K562 (cell line): ENCODE measurements at regions not wholly inside any gene's neighbourhood (a gene's known extent, or its start where the extent isn't known, plus 50 kb on each side); places are given as distances from the start of the nearest gene placed in this dataset.

Experiments used
- ATAC-seq: fragments of 200-7000 bp; cut with Tn5 transposase; 3 replicates; pipeline ENCODE4 v1.9.1; 2020; ENCODE audit warnings: moderate library complexity
- BruUV-seq: library from RNA; stranded (reverse); fragments of 400-500 nt; replicated peaks from 2 replicates; lab custom pipeline; 2021; lab: Mats Ljungman, UMichigan
- CTCF ChIA-PET: fragments of 300-600 bp; formaldehyde crosslinking; extraction: SDS; loops from one replicate; lab custom pipeline; 2021; ENCODE audit warnings: low intra/inter-chr PET ratio; lab: Yijun Ruan, JAX
- POLR2A ChIA-PET: fragments of 300-600, 350-650 bp; sonication (Branson Sonifier 250); formaldehyde crosslinking; extraction: SDS; loops from one replicate; lab custom pipeline; 2021; ENCODE audit warnings: antibody characterized with exemption, inconsistent platforms; lab: Yijun Ruan, JAX
- DNase-seq, 4 experiments: peaks; one replicate each; pipeline versions ENCODE4 v3.0.0 to v3.0.0-alpha.2; 2011 to 2018; ENCODE audit warnings: low spot score in 3 of 4, mixed read lengths in 3 of 4; ENCODE audit errors: extremely low read depth in 1 of 4
- FAIRE-seq: peaks from 2 replicates; lab custom pipeline; 2011; peaks lifted over from hg19 to GRCh38; lab: Jason Lieb, UNC
- H2AFZ ChIP-seq: 2 replicates; pipeline ENCODE4 v1.6.0; 2011; ENCODE audit warnings: low read depth, low read length, control low read depth, inconsistent platforms
- H3K27ac ChIP-seq: fragments of 200-600 bp; 3 replicates; pipeline ENCODE4 v1.8.0; 2011; ENCODE audit warnings: low read depth, mild to moderate bottlenecking, control low read depth, inconsistent platforms, low read length, moderate library complexity, mixed read lengths; ENCODE audit errors: extremely low read depth
- H3K27me3 ChIP-seq, 2 experiments: fragments of 300-600 bp in 1 of 2; 2 replicates in 1 of 2; 3 replicates in 1 of 2; pipeline versions ENCODE4 v1.6.0 to v1.8.0; 2011; ENCODE audit warnings: inconsistent platforms in 2 of 2, low read length in 2 of 2, mild to moderate bottlenecking in 1 of 2, mixed read lengths in 1 of 2, moderate library complexity in 1 of 2; ENCODE audit not compliant: control insufficient read depth in 2 of 2, insufficient read depth in 2 of 2
- H3K36me3 ChIP-seq: fragments of 300-600 bp; 3 replicates; pipeline ENCODE4 v1.8.0; 2011; ENCODE audit warnings: mild to moderate bottlenecking, low read length, inconsistent platforms; ENCODE audit not compliant: control insufficient read depth, insufficient read depth
- H3K4me1 ChIP-seq, 2 experiments: fragments of 200-600 bp in 1 of 2; replicated peaks in 1 of 2; 2 replicates in 1 of 2; 3 replicates in 1 of 2; pipeline versions ENCODE4 v1.5.1 to v1.8.0; 2011; ENCODE audit warnings: inconsistent platforms in 2 of 2, low read length in 2 of 2, mild to moderate bottlenecking in 1 of 2, mixed read lengths in 1 of 2, moderate library complexity in 1 of 2; ENCODE audit not compliant: control insufficient read depth in 2 of 2, insufficient read depth in 2 of 2
- H3K4me2 ChIP-seq: 2 replicates; pipeline ENCODE4 v1.6.1; 2011; ENCODE audit warnings: low read length, control low read depth, inconsistent platforms, mixed read lengths; ENCODE audit not compliant: insufficient read depth
- H3K4me3 ChIP-seq: fragments of 200-600 bp; sonication (generic), shearing (Covaris generic); 2 replicates; pipeline ENCODE4 v1.5.1; 2016; ENCODE audit warnings: control low read depth, inconsistent platforms
- H3K79me2 ChIP-seq: fragments of 200-600 bp; 3 replicates; pipeline ENCODE4 v1.8.0; 2011; ENCODE audit warnings: low read length, inconsistent platforms; ENCODE audit not compliant: control insufficient read depth, insufficient read depth
- H3K9ac ChIP-seq, 2 experiments: 2 replicates each; pipeline versions ENCODE4 v1.6.0 to v1.6.1; 2011; ENCODE audit warnings: low read depth in 2 of 2, low read length in 2 of 2, control low read depth in 1 of 2, inconsistent platforms in 1 of 2, mild to moderate bottlenecking in 1 of 2, mixed read lengths in 1 of 2; ENCODE audit not compliant: insufficient read depth in 1 of 2
- H3K9me1 ChIP-seq: one replicate; pipeline ENCODE4 v1.6.0; 2011; ENCODE audit warnings: inconsistent platforms, mild to moderate bottlenecking, low read length, moderate library complexity; ENCODE audit not compliant: control insufficient read depth, insufficient read depth
- H3K9me3 ChIP-seq: replicated peaks from 2 replicates; pipeline ENCODE4 v1.5.1; 2011; ENCODE audit warnings: low read depth, low read length, inconsistent platforms; ENCODE audit not compliant: control insufficient read depth, insufficient read depth
- H4K20me1 ChIP-seq: replicated peaks from 2 replicates; pipeline ENCODE4 v1.6.1; 2011; ENCODE audit warnings: low read length, inconsistent platforms, mixed read lengths; ENCODE audit not compliant: control insufficient read depth, insufficient read depth
- ARID3A ChIP-seq: IDR thresholded peaks from 2 replicates; pipeline ENCODE4 v1.6.1; 2012; ENCODE audit warnings: low read depth, low read length, improper control_type of control experiment, borderline replicate concordance
- CHD4 ChIP-seq: fragments of 200-600 bp; sonication (generic); IDR thresholded peaks from 3 replicates; pipeline ENCODE4 v1.6.1; 2012; ENCODE audit warnings: low read depth, mild to moderate bottlenecking, mixed read lengths, low read length, inconsistent platforms; ENCODE audit not compliant: insufficient read depth, insufficient replicate concordance, poor library complexity, severe bottlenecking
- HLTF ChIP-seq: fragments of 450-650 bp; IDR thresholded peaks from 2 replicates; pipeline ENCODE4 v1.6.1; 2016
- POLR2B ChIP-seq: fragments of 450-650 bp; IDR thresholded peaks from 2 replicates; pipeline ENCODE4 v1.6.1; 2018; ENCODE audit warnings: low read depth; ENCODE audit not compliant: partially characterized antibody
- RAD51 ChIP-seq: fragments of 450-650 bp; IDR thresholded peaks from 2 replicates; pipeline ENCODE4 v1.7.1; 2016; ENCODE audit warnings: low read depth, mild to moderate bottlenecking, borderline replicate concordance
- SETDB1 ChIP-seq: IDR thresholded peaks from one replicate; pipeline ENCODE4 v1.6.1; 2012; ENCODE audit warnings: low read length, control low read depth, inconsistent platforms
- TAF15 ChIP-seq: fragments of 200-400 bp; formaldehyde crosslinking; IDR thresholded peaks from 2 replicates; pipeline ENCODE4 v1.6.1; 2017; ENCODE audit warnings: mild to moderate bottlenecking, low read depth, low read length, moderate library complexity
- ZNF232 ChIP-seq: sonication (generic); formaldehyde crosslinking; IDR thresholded peaks from 2 replicates; pipeline ENCODE4 v1.8.0; 2022; ENCODE audit warnings: mild to moderate bottlenecking, missing genetic modification reagents
- ZNF780A ChIP-seq: fragments of 250-450 bp; sonication (Bioruptor Pico); IDR thresholded peaks from 2 replicates; pipeline ENCODE4 v1.5.0; 2021; ENCODE audit warnings: mild to moderate bottlenecking
- WGBS: fragments of 100-300 bp; shearing (Covaris generic); methylation state at CpG from one replicate; pipeline ENCODE4 v1.1.6; 2016; ENCODE audit warnings: low coverage, mixed read lengths; ENCODE audit not compliant: insufficient coverage; ENCODE audit errors: missing lambda C conversion rate; 5-methylcytosine and 5-hydroxymethylcytosine counted together
- in situ Hi-C: fragments of 300-500 bp; cut with MboI; formaldehyde crosslinking; loops from 4 replicates; pipeline ENCODE4 v1.15.0; 2018; ENCODE audit warnings: inconsistent platforms, mixed read lengths
- intact Hi-C: fragments of 100-400 bp; cut with micrococcal nuclease; formaldehyde crosslinking; loops from 2 replicates; pipeline ENCODE4 v1.14.2; 2022
- TF ChIP-seq, protein P1 (sequence below): fragments of 250-450 bp; sonication (Bioruptor Pico); IDR thresholded peaks from 2 replicates; pipeline ENCODE4 v1.5.0; 2021; ENCODE audit warnings: mild to moderate bottlenecking, moderate library complexity
- TF ChIP-seq, protein P2 (sequence below): sonication (generic); formaldehyde crosslinking; IDR thresholded peaks from 2 replicates; pipeline ENCODE4 v1.5.0; 2020; ENCODE audit warnings: missing genetic modification reagents

DNA sequence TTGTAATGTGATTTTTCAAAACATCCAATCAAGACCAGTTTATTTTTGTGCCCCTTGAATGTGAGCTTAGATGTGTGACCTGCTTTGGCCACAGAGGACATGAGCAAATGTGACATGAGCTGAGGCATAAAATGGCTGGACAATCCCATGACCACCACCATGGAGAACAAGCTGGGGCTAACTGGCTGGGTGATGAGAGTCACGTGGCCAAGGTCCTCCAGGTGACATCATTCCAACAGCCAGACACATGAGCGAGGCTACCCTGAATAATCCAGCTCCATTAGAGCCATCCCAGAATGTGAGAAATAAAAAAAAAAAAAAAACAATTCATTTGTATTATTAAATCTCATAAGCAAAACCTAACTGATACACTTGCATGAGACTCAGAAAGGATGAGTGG lies 90.4 kb upstream of the LDB2 start:
- BruUV-seq, result no TSS peak
- CTCF ChIA-PET, result no interaction called here

GRCh38 chr4:16977081-16977480 lies 78.6 kb upstream of the LDB2 start:
- Histone ChIP-seq H3K27ac (no peak overlapping the region), H3K9me3 (no peaks in the 10 kb centered on the region), H3K4me3 (no peak overlapping the region), H3K9me1 (no peaks in the 10 kb centered on the region), H3K9ac (no peak overlapping the region), H3K27me3 (peaks cover 0 to 3% of the 10 kb centered on the region in 2 experiments; a peak in 1 of 5 replicates), H4K20me1 (no peaks in the 10 kb centered on the region), H3K4me1 (no peaks in the 10 kb centered on the region), H3K79me2 (no peaks in the 10 kb centered on the region), H2AFZ (no peak overlapping the region), H3K36me3 (no peaks in the 10 kb centered on the region), H3K4me2 (no peak overlapping the region)
- intact Hi-C loops (no loop called here), in situ Hi-C loops (no loop called here)
- ChIA-PET CTCF (no interaction called here), POLR2A (interaction anchor here (0.7 kb wide), 1 partner anchor 80 kb away, joined by 3 read pairs; no protein-coding TSS in a partner anchor)
- no TSS peak for BruUV-seq
- DNase-seq (no peak), FAIRE-seq (no peak), ATAC-seq (no peak)
- TF ChIP-seq HLTF (no peak), SETDB1 (no peak), ZNF232 (CRISPR knock-in tag) (no peak), RAD51 (no peak), POLR2B (no peak), ARID3A (no peak), CHD4 (no peak), TAF15 (no peak)
- TF ChIP-seq, protein P1, sequence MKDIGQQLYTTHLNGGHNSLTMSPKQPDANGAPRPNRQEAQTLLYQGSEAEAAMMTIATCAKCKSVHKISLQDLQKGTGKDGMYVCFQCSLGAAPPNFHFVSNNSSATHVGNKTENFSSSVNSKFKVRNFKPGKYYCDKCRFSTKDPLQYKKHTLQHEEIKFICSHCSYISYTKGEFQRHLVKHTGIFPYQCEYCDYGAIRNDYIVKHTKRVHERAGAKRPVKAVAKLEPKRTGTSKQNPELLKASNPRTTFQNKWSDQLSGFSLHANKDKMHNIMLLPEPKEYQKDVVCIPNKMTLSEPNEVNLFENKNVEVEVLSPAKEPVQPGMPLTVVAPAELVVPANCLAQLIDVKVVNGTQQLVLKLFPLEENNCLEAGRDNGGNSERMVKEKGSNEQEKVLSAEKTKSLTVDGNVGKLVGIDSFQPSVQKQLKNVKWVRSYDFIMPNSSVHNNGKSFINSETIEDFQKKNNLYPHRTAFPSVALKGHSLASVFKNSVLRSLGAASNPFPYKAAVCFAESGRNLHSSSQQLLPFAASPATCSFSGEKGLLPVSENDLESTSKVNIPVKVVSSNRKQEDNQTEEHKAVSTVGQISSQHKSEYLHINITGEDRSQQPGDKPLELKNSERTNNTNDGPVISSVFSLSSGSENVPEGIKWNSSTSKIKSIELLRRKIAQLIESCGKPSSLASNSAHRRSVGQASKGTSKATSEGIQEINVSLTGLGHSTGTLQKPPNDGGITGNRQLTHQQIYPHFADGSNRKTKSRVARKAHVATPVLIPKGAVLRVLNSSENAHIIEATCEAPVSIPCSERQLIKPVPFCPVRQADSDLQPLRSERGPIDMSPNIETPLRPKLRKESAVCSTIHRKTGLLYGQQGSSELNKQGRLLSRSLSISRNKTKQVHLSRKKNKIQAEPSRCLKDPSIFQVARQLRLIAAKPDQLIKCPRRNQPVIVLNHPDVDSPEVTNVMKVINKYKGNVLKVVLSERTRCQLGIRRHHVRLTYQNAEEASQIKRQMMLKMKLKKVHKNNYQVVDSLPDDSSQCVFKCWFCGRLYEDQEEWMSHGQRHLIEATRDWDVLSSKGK (CRISPR knock-in tag), result no peak

More for the DNA sequence above, 90.4 kb upstream of the LDB2 start:
- Histone ChIP-seq H2AFZ (no peak overlapping the region), H3K9ac (no peak overlapping the region), H3K27ac (no peak overlapping the region), H3K9me1 (no peaks in the 10 kb centered on the region), H3K4me3 (no peak overlapping the region), H3K4me1 (no peaks in the 10 kb centered on the region), H3K36me3 (no peaks in the 10 kb centered on the region), H3K79me2 (no peaks in the 10 kb centered on the region)
- WGBS, result 0% methylated on average over 2 of the region's 2 CpGs
- DNase-seq (no peak), FAIRE-seq (no peak)
- in situ Hi-C loops (no loop called here), intact Hi-C loops (no loop called here)
- no peak for TF ChIP-seq ZNF780A
- TF ChIP-seq, protein P2, sequence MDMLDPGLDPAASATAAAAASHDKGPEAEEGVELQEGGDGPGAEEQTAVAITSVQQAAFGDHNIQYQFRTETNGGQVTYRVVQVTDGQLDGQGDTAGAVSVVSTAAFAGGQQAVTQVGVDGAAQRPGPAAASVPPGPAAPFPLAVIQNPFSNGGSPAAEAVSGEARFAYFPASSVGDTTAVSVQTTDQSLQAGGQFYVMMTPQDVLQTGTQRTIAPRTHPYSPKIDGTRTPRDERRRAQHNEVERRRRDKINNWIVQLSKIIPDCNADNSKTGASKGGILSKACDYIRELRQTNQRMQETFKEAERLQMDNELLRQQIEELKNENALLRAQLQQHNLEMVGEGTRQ, result peak; percentile 50
- TF ChIP-seq, all 486 proteins: peak for 1
- Histone ChIP-seq H3K27me3 (no peaks in the 10 kb centered on the region), H3K4me2 (no peak overlapping the region), H3K9me3 (no peaks in the 10 kb centered on the region), H4K20me1 (no peaks in the 10 kb centered on the region)
- POLR2A ChIA-PET, result no interaction called here
- no peak for ATAC-seq
